NCI-H1436 (cell line): ENCODE measurements at regions not wholly inside any gene's neighbourhood (a gene's known extent, or its start where the extent isn't known, plus 50 kb on each side); places are given as distances from the start of the nearest gene placed in this dataset.
"Not testable (repeated sequence)": the region's sequence is repeated elsewhere in the genome, so short reads cannot be mapped to it uniquely, and the experiment has no call there.

Experiments
- DNase-seq: peaks from one replicate; lab custom pipeline; 2025; lab: John Stamatoyannopoulos, UW

DNA sequence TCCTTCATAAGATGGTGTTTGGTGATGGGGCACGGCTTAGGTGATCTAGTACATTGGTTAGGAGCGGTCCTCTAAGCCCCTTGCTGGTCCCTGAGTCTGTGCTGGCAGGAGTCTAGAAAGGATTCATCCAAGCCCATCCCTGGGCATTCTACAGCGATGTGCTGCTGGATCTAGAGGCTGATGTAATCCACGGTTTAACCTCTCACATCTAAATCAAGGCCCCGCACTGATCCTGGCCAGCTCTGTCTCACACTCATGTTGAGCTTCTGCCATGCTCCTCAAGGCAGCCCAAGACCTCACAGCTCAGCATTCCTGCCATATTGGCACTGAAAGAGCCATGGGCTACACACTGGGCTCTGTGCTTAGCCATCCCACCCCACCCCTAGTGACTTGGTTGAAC, 664.8 kb downstream of the STK39 start:
- DNase-seq = no peak

DNA sequence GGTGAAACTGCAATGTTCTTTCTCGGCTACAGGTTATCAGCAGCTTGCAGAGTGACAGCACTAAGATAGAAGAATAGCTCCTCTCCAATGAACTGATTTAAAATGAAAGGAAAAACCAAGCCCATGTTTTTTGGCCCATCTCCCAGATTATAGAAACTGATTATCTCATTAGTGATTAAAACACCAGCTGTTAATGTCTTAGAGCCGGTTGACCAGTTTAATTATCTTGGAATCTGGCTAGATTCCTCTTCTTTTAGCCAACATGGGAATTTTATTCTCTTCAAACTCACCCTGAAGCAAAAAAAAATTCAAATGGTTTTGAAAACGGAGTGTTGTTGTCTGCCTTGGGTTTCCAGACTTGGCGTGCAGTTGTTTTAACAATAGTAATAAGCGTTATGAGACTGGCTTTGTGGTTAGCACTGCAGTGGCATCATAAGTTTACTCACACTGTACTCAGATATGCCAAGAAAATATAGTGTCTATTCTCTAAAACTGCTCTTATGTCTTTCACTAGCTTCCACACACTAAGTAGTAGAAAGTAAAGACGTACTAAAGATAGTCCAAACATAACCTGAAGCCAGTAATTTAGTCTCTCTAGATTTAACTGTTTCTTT, 665.3 kb downstream of the STK39 start:
- DNase-seq = no peak

DNA sequence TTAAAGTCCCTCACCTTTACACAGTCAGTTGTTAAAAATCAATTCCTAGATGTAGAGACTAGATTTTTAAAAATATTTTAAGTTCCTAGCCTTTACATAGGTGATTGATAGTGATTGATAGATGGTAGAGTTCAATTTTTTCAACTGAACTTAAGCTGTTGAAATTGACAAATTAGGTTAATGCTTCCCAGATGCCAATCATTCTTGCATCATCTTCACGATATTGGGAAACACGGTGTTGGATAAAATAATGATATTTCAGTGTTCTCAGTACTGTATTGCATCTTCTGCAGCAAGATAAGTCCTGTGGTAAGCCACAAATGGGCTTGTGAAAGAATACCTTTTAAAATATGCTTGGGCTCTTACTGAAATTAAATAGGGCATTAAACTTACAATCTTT, 667.6 kb downstream of the STK39 start:
- no peak for DNase-seq

DNA sequence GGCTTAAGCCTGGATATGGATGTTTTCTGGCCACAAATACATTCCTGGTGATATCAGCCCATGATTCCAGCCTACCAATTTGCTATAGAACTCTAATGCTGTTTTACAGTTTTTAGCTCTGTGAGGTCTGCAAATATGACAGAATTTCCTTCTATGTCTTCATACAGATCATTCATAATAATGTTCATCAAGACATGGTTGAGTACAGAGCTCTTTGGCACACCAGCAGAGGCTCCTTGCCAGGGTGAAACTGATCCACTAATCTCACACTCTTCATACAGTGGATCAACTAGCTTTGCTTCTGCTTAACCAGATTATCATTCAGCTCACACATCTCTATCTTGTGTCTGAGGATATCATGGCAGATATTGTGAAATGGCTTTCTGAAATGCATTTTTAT, 672.1 kb downstream of the STK39 start:
- no peak for DNase-seq

DNA sequence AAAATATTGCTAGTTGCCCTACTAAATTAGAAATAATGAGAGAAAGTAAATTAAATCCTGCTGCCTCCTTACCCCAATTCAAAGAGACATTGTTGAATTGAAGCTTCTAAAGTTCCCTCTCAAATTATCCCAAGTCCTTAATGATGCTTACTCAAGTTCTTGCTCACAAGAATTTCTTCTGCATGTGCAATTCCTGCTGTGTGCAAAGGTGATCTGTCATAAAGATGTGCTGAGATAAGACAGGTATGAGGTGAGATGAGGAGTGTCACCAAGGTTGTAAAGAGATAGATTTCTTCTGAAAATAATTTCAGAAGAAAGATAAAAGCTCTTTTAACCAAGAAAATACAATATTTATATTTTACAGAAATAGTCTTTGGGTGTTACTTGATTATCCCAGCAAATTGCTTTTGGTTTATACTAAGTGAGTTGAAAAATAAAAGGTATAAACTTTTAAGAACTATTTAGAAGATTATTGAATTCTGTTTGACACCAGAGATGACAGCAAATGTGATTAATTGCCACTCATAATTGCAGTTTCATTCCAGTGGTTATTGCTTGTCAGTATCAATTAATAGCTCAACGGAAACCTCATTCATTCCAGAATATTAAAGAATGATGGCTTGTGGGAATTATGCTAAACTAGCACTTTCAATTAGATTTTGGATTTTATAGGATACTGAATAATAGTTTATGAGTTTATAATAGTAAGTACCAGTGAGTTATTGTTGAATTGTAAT, 674.3 kb downstream of the STK39 start:
- DNase-seq = no peak

DNA sequence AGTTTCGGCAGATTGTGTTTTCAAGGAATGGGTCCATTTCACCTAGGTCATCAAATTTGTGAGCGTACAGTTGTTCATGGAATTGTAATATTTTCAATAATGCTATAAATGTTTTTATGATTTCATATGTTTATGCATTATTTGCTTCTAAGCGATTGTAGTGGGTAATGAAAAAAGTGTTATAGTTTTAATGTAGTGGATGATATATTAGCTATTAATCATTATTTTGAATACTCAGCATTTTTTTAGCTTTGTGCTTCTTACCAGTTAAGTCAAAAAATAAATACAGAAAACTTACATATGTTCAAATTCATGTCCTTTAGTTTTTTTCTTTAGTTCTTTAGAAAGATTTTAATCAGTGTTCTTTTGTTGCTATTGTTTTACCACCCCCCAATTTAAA, 677.0 kb downstream of the STK39 start:
- no peak for DNase-seq

DNA sequence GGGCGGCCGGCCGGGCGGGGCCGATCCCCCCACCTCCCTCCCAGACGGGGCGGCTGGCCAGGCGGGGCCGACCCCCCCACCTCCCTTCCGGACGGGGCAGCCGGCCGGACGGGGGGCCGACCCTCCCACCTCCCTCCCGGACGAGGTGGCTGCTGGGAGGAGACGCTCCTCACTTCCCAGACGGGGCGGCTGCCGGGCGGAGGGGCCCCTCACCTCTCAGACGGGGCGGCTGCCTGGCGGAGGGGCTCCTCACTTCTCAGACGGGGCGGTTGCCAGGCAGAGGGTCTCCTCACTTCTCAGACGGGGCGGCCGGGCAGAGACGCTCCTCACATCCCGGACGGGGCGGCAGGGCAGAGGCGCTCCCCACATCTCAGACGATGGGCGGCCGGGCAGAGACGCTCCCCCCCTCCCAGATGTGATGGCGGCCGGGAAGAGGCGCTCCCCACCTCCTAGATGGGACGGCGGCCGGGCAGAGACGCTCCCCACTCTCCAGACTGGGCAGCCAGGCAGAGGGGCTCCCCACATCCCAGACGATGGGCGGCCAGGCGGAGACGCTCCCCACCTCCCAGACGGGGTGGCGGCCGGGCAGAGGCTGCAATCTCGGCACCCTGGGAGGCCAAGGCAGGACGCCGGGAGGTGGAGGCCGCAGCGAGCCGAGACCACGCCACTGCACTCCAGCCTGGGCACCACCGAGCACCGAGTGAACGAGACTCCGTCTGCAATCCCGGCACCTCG, 675.8 kb downstream of the XIRP2 start:
- not testable (repeated sequence) for DNase-seq

DNA sequence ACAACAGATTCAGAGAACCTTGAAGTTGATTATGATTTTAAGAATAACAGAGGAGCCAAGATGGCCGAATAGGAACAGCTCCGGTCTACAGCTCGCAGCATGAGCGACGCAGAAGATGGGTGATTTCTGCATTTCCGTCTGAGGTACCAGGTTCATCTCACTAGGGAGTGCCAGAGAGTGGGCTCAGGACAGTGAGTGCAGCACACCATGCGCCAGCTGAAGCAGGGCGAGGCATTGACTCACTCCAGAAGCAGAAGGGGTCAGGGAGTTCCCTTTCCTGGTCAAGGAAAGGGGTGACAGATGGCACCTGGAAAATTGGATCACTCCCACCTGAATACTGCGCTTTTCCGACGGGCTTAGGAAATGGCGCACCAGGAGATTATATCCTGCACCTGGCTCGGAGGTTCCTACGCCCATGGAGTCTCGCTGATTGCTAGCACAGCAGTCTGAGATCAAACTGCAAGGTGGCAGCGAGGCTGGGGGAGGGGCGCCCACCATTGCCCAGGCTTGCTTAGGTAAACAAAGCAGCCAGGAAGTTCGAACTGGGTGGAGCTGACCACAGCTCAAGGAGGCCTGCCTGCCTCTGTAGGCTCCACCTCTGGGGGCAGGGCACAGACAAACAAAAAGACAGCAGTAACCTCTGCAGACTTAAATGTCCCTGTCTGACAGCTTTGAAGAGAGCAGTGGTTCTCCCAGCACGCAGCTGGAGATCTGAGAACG, 670.2 kb downstream of the XIRP2 start:
- not testable (repeated sequence) for DNase-seq

DNA sequence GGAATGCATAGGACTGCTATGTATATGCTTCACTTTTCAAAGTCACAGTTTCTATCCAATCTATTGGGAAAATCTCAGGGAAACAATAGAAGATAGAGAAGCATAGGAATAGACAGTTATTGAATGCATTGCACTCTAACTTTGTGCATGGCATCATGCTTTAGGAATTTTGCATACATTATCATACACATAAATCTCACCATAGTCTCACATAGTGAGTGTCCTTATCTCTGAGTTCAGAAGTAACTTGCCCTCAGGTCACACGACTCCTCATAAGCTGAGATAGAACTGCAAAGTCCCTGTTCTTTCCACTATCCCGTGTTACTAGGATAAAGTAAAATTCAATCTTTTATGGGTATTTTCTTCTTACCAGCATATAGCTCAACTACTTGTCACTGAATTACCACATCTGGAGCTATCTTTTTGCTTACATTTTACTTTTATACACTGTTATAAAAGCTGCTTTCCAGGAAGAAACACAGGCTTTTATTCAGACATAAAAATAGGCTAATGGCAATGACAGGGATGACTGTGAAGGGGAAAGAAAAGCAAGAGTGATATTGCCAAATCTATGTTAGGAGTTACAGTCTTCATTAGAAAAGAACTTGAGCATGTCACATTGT, 666.9 kb downstream of the XIRP2 start:
- no peak for DNase-seq

DNA sequence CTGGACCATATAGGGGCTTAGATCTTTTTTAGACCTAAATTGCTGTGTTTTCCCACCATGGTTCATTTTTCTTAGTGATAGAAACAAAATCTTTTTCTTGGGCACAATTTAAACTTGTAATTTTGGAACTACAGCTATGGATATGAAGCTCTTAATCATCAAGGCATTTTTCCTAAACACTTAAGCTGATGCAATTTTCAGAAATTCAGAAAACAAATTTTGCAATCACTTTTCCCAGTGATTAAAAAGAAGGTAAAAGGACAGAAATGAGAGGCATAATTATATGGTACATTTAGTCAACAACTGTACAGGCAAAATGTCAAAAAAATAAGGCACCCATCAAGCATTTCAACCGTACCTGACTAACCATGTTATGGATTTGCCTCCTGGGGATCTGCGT, 665.4 kb downstream of the XIRP2 start:
- no peak for DNase-seq

DNA sequence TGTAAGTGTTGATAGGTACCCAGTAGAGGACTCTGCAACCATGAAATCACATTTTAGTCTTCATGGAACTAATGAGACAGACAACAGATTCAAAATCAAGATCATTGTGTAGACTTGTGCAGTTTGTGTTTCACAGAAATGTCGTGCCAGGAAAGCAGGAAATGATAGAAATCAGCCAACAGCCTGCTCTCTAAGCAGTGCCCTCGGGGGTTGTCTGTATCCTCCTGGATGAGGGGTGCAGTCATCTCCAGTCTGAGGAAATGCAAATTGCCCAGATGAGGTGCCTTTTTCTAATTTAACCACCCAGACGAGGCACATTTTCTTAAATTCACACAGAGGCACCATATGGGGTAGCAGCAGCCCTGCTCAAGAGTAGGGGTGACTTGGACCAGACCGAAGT, 663.1 kb downstream of the XIRP2 start:
- no peak for DNase-seq

DNA sequence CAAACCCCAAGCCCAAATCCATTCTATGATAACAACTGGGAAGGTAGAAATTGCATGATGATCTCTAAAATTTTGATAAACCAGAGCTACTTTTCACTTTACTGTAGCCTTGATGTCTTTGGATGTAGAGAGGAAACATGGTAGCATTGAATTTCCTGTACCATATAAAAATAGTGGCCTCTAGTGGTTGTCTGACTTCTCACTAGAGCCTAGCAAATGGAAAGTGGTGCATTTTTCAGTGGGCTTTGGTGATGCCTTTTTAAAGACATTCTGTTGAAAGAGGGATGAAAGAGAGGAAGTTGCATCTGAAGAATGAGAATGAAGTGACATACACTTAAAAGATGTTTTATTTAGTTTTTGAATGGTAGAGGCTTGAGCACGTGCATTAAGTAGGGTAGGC, 662.2 kb downstream of the XIRP2 start:
- DNase-seq = no peak

DNA sequence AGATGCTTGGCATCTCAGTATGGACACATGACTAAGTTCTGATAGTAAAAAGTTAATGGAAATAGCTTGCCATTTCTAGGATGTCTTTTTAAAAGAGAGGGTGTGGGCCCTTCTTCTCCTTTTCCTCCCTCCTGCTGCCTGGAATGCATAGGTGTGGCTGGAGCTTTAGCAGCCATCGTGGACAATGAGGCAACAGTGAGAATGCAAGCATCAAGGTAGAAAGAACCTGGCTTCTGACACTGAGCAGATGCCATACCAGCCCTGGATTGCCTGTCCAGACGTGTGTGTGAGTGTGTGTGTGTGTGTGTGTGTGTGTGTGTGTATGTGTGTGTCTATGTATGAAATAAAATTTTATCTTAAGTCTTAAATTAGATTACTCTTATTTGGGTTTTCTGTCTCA, 660.1 kb downstream of the XIRP2 start:
- no peak for DNase-seq

DNA sequence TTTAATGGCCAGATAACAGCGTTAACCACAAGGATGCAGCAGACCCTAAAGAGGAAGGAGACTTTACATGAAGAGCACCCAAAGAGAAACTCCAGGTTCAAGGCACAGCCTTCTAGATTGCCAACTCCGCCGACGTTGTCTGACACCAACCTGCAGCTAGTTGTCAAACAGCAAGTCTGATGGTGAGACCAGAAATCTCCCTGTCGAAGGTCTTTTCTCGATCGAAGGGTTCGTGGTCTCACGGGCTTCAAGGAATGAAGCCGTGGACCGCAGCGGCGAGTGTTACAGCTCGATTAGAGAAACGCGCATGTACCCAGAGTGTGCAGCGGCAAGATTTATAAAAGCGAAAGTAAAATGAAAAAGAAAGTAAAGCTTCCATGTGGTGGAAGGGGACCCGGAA, 656.3 kb downstream of the XIRP2 start:
- no peak for DNase-seq

DNA sequence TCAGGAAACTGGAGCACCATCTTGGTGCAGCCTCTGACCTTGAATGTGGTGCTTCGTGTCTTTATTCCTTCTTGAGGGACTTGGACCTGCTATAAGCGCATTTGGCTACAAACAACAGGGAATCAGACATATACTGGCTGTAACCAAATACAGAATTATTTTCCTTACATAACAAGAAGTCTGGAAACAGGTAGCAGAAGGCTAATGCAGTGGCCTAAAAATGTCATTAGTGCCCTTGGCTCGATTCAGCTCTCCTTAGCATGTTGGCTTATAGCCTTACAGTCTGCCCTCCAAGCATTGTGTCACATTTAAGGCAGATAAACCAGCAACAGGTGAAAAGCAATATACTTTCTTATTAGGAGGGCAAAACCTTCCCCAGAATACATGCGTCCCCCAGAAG, 655.4 kb downstream of the XIRP2 start:
- no peak for DNase-seq

DNA sequence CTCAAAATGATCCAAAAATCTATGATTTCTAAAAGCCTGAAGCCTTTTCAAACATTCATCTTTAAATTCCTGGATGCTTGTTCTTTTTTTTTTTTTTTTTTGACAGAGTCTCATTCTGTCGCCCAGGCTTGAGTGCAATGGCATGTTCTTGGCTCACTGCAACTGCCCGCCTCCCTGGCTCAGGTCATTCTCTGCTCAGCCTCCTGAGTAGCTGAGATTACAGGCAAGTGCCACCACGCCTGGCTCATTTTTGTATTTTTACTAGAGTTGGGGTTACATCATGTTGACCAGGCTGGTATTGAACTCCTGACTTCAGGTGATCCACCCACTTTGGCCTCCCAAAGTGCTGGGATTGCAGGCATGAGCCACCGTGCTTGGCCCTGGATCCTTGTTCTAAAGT, 649.5 kb downstream of the XIRP2 start:
- DNase-seq = no peak

DNA sequence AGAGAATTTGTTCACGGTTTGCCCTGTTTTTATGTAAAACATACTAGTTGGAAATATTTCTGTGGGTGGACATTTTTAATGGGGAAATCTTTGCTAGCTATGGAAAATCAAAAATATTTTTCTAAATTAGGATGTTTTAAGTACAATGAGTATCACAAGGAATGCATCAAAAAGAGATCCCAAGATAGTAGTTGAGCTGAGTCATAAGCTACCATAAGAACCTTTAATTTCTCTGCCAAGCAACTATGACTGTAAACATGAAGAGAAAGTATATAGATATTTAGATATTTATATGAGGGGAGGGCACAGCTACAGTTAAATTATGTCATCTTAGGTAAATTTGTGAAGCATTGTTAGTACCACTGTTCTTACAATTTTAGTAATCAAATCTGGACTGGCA, 646.2 kb downstream of the XIRP2 start:
- no peak for DNase-seq

DNA sequence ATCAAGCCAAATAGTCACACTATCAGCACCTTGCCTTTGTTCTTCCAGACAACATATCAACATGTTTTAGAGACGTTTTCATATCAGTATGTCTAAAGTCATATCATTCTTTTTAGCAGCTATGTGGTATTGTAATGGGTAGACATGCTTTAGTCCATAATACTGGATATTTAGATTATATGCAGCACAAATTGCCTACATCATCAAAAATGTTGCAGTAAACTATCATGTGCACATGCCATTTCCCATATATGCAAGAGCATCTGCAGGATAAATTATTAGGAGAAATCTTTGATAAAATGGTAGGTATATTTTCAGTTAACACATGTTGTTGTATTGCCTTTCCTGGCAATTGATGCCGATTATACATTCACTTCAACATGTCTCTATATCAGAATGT, 636.5 kb downstream of the XIRP2 start:
- DNase-seq = no peak

DNA sequence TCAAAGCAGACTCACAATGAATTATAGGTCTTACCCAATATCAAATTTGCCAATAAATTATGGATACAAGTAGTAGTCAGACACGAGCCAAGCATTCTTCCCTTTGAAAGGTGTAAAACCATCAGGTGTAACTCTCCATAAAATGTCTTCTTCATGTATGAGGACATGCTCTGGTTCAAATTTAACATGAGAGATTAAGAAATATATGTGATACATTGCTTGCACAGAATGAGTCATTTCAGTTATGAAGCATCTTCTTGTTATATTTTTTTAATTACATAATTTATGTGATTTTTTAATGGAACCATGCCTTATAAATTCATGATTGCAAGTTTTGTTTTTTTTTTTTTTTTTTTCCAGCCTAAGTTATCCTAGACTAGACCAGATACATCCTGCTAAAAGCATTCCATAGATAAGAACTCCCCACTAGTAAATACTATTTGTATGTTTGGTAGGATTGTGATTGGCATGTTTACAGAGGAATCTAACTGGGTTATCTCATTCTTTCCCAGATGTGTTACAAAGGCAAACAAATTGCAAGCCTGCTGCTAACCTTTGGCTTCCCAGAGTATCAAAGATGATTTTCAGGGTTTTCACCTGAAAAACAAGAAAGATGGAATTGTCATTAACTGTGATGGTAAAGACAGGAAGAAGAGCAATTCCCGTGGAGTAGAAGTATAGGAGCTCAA, 621.9 kb downstream of the XIRP2 start:
- DNase-seq = no peak

DNA sequence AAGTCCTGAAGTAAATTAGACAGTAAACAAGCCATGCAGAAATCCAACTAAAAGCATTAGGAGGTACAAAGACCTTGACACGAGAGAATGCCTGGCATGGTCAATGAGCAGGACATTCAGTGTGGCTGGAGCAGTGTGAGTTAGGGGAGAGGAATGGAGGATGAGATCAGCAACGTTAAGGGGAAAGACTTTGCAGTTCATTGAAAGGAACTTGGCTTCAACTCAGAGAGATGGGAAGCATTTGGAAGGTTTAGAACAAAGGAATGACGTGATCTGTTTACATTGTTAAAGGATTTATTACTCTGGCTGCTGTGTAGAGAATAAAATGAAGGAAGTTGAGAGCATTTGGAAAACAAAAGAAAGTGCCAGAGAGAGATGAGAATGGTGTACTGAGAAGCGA, 621.3 kb downstream of the XIRP2 start:
- no peak for DNase-seq

DNA sequence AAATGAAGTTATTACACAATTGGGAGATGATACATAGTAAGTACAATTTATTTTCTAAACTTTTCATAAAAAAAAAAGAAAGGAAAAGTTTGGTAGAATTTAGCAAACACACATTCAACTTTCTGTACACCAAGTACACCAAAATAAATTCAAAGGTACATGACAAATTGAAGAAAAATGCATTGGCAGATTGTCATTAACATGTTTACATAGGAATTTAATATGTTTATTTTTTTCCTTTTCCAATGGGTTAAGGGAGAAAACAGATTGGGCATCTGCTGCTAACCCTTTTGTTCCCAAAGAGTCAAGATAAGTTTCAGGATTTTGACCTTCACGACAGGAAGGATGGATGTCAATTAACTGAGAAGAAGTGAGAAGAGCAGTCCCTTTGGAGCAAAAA, 620.4 kb downstream of the XIRP2 start:
- DNase-seq = no peak

DNA sequence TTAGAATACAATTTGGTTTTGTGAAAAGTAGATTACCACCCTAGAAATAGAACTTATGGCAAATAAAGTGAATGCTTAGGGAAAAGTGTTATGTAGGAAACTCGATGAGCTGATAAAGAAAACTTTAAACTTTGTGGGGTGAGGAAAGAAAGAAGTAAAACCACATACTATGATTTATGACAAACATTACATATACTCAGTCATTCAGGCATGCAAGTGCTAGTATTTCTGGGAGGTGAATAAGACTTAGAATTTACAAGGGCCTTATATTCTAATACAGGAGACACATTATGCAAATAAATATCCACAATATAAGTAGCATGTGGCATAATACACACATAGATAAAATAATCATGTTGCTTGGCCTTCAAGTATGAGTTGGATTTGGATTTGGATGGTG, 618.1 kb downstream of the XIRP2 start:
- no peak for DNase-seq
